RPMI7951 (cell line): ENCODE measurements at regions not wholly inside any gene's neighbourhood (a gene's known extent, or its start where the extent isn't known, plus 50 kb on each side); places are given as distances from the start of the nearest gene placed in this dataset.
"Not testable (repeated sequence)": the region's sequence is repeated elsewhere in the genome, so short reads cannot be mapped to it uniquely, and the experiment has no call there.

Experiments
- DNase-seq: peaks from one replicate; pipeline ENCODE4 v3.0.0-alpha.2; 2012; ENCODE audit warnings: low read depth

DNA sequence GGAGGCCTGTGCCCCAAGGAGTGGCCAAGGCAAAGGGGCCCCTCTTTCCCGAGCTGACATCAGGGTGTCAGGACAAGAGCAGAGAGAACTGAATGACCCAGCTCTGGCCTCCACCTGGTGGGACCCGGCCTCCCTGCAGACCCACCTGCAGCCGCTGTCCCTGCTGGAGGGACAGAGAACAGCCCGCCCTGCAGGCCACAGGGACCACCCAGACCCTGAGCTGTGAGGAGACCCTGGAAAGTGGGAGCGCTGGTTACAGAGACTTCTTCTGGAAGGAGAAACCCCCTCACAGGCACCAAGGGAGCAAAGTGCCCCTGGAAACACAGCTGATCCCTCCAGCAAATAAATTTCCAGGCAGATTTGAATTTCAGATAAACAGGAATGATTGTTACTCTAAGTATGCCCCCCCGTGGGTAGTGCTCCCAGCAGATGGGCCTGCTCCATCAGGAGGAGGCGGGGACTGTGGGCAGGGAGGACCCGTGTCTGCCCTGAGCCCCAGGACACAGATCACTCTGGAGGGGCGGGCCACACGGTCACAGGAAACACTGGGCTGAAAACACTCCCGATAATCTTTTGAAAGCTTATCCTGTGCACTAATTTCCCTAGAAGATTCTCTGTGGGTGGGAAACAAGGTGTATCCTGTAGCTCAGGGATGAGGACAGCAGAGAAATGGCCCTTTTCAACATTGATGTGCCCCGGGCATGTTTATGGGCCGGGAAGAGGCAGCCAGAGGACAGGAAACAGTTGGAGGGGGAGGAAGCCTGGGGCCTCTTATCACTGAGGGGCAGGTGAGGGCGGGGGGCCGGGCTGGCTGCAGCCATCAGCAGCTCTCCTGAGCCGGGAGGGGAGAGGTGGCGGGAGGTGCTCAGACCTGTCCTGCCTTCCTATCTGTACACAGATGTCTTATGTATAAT, 276.0 kb downstream of the ADGRD1 start:
- no peak for DNase-seq

DNA sequence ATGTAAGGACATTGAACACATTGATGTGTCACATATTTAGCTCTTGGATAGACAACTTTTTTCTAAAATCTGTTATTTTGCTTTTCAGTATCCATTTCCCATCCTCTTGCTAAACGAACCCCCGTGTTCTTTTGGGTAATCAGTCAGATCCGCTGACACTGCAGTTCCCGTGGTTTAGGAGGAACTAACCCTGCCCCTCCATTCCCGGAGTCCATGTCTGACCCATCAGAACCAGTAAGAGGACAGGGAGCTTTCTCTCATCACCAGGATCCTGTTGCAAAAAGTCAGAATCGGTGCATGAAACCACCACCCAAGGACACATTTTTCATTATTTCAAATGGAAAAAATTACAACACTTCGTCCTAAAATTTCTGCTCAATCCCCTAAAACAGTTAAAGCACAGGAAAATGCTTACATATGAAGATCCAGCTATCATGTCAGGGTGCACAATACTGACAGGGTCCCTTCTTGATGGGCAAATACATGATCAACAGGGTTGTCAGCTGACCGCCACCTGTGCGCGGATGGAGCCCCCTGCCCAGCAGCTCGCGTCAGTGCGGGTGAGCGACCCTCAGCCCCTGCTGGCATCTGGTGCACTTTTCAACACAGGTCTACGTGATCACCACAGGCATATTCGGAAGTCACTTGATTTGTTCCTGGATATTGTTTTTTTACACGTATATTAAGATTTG, 276.8 kb downstream of the ADGRD1 start:
- no peak for DNase-seq

DNA sequence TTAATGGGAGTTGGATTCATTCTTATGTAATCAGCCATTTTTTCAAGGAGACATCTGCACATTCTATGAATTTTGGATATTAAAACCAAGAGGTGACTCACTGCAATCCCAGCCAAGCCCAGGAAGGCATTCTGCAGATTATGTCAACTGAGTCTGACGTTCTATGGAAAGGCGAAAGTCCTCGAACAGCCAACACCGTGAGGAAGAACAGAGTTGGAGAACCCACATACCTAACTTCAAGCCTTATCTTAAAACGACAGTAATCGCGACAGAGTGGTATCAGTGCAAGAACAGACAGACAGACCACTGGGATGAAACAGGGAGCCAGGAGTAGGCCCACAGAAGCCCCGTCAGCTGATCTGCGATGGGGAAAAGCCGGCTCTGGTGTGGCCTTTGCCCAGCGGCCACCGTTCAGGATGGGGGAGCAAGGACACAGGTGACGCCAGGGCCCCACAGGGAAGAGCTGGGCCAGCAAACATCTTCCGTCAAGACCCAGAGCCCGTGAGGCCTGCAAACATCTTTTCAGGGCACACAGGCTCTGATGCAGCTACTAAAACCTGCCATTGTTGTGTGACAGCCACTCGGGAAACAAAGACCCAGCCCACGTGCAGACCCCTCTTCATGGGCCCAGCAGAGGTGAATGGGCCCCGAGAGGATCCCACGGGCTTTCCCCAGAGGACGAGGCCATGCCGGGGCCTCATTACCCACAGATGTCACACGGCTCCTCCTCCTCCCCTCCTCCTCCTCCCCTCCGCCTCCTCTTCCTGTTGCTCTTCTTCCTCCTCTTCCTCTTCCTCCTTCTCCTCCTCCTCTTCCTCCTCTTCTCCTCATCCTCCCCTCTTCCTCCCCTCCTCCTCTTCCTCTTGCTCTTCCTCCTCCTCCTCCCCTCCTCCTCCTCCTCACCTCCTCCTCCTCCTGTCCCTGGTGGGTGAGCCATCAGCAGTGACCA, 277.6 kb downstream of the ADGRD1 start:
- no peak for DNase-seq

DNA sequence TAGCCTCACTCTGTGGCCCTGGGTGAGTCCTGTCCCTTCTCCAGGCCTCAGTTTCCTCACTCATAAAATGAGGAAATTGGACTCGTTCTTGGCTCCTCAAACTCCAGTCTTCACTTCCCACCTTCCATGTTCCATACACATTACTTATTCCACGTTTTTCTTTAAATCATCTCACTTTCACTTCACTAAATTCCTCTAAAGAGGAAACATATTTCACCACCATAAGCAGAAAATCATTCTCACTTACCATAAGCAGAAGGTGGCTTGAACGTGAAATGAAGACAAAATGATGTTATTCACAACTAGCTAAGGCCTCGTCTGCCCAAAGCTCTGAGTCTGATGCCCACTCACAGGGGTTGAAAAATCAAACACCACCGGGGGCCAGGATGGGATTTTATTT, 278.3 kb downstream of the ADGRD1 start:
- DNase-seq = no peak

- not testable (repeated sequence) for DNase-seq
These were observed 279.2 kb downstream of the ADGRD1 start for GRCh38 chr12:131232872-131233271.

GRCh38 chr12:131233850-131234789, 280.4 kb downstream of the ADGRD1 start:
- DNase-seq = not testable (repeated sequence)

- not testable (repeated sequence) for DNase-seq
These were observed 281.1 kb downstream of the ADGRD1 start for GRCh38 chr12:131234841-131235271.

GRCh38 chr12:131235871-131236271, 282.2 kb downstream of the ADGRD1 start:
- DNase-seq = no peak

GRCh38 chr12:131239384-131240094, 285.8 kb downstream of the ADGRD1 start:
- DNase-seq = no peak

GRCh38 chr12:131241517-131241916, 287.8 kb downstream of the ADGRD1 start:
- no peak for DNase-seq

DNA sequence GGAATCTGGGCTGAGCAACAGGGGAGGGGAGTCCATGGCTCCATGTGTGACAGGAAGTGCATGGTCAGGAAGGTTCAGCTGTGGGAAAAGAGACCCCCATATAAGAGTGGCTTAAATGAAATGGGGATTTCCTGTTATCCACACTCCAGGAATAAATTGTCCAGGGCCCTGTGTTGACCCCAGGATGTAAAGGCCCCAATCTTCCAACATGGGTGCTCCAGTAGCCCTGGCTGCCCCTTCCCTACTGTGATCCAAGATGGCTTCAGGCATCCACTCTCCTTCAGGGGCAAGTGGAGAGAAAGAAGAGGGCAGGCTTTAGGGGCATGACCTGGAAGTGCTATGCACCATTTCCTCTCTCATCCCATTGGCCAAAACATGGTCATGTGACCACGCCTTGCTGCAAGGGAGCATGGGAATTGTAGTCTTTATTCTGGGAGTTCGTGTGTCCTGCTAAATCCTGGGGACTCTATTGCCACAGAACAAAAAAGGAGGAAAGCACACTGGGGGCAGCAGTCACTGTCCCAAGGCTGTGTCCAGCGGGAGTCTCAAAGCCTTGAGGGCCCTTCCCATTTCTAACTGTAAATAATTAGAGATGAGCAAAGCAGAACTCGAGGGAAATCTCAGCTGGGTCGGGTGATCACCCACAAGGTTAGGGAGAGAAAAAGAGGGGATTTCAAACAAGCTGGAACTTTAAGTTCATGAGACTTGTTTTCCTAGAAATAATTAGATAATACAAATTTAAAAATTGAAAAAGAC, 289.2 kb downstream of the ADGRD1 start:
- no peak for DNase-seq

DNA sequence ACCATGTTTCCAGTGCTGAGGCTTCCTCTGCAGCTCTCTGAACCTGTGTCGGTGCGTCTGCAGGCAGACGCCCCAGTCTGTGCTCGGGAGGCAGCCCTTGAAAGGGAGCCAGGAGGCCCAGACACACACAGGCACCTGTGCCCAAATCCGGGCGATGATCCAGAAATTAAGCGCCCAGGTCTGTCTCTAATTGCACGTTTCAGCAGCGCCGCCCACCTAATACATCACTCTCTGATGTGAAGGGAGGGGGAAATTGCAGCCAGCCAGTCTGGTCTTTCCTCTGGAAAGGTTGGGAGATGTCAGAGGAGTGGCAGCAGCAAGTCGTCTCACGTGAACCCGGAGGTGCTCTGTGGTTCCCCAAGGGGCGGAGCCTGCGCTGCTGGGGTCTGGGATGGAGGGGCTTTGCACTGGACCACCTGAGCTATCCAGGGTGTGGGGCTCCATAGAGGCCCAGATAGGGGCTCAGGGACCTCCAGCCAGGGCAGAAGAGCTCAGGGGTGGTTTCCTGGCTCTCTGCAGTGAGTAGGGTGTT, 290.5 kb downstream of the ADGRD1 start:
- not testable (repeated sequence) for DNase-seq

DNA sequence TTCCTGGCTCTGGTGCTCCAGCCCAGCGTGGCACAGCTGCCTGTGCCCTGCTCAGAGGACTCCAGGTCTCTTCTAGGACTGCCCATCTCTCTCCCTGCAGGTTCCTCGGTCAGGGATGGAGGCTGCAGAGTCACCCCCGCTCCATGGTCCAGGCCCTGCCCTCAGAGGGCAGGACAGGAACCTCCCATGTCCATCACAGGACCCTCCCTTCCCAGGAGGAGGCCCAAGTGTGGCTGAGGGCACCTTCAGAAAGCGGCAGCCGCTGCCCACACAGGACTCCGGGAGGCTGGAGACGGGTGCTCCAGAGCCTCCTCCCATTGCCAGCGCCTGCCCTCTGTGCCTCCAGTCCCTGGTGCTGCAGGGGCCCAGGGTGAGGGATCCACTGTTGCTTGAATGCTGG, 291.5 kb downstream of the ADGRD1 start:
- not testable (repeated sequence) for DNase-seq

- no peak for DNase-seq
These were observed 292.1 kb downstream of the ADGRD1 start for GRCh38 chr12:131245564-131246355.

DNA sequence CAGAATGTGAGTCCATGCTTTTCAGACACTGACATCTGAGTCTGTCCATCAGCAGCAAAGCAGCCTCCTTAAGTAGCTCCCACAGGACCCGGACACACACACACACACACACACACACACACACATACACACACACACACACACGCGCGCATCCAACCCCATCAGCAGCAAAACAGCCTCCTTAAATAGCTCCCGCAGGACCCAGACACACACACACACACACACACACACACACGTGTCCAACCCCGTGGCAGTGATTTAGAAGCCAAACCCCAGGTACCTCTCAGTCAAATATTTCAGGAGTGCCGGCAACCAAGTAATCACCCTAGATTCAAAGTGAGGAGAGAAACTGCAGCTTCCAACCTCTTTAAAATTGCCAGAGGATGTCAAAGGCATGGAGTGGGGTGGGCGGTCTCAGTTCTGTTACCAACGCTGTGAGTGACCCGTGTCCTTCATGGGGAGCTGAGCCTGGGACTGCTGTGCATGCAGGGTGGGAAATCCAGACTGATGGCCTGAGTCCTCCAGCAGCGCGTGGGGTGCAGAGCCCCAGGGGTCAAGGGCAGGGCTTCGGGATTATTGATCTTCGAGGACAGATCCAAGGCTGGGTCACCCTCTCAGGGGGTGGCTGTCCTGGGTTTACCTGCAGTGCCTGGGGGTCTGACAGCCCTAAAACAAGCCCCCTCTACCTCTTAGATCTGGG, 293.5 kb downstream of the ADGRD1 start:
- DNase-seq = not testable (repeated sequence)

GRCh38 chr12:131247875-131248274, 294.2 kb downstream of the ADGRD1 start:
- DNase-seq = not testable (repeated sequence)

- no peak for DNase-seq
These were observed 295.7 kb downstream of the ADGRD1 start for GRCh38 chr12:131249246-131250027.
